ENCODE measurements at regions not wholly inside any gene's neighbourhood (a gene's known extent, or its start where the extent isn't known, plus 50 kb on each side); places are given as distances from the start of the nearest gene placed in this dataset.

- Histone ChIP-seq H3K4me1 (ENCODE audit: control insufficient read depth in 5 of 5, insufficient read depth in 5 of 5, low read length in 5 of 5) (peaks cover 0 to 18% (median 6%) of the 10 kb centered on the region in 5 donors), H3K9me3 (ENCODE audit: control insufficient read depth in 4 of 4, insufficient read depth in 3 of 4, low read length in 3 of 4) (no peaks in the 10 kb centered on the region), H3K36me3 (ENCODE audit: control insufficient read depth in 4 of 4, insufficient read depth in 4 of 4, low read length in 4 of 4) (no peaks in the 10 kb centered on the region), H3K4me3 (no peak overlapping the region), H3K27ac (ENCODE audit: low read depth in 1 of 2, low read length in 1 of 2) (no peak overlapping the region), H3K27me3 (ENCODE audit: control insufficient read depth in 3 of 3, insufficient read depth in 3 of 3, low read length in 2 of 3) (no peaks in the 10 kb centered on the region), H3K9ac (ENCODE audit: insufficient read depth in 1 of 2, low read length in 2 of 2) (no peak overlapping the region)
- TF ChIP-seq, protein P1, sequence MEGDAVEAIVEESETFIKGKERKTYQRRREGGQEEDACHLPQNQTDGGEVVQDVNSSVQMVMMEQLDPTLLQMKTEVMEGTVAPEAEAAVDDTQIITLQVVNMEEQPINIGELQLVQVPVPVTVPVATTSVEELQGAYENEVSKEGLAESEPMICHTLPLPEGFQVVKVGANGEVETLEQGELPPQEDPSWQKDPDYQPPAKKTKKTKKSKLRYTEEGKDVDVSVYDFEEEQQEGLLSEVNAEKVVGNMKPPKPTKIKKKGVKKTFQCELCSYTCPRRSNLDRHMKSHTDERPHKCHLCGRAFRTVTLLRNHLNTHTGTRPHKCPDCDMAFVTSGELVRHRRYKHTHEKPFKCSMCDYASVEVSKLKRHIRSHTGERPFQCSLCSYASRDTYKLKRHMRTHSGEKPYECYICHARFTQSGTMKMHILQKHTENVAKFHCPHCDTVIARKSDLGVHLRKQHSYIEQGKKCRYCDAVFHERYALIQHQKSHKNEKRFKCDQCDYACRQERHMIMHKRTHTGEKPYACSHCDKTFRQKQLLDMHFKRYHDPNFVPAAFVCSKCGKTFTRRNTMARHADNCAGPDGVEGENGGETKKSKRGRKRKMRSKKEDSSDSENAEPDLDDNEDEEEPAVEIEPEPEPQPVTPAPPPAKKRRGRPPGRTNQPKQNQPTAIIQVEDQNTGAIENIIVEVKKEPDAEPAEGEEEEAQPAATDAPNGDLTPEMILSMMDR (IDR thresholded peaks at IDR 0.05; ENCODE audit: control extremely low read depth, extremely low read depth) = no peak
- ATAC-seq (ENCODE audit: insufficient read depth, low FRiP score) (no peak), DNase-seq (no peak)
- WGBS, 2 donors = 68 to 79% methylated on average over 3 of the region's 3 CpGs
Measured at GRCh38 chr10:78254013-78254412, 220.3 kb downstream of the RPS24 start.

DNA sequence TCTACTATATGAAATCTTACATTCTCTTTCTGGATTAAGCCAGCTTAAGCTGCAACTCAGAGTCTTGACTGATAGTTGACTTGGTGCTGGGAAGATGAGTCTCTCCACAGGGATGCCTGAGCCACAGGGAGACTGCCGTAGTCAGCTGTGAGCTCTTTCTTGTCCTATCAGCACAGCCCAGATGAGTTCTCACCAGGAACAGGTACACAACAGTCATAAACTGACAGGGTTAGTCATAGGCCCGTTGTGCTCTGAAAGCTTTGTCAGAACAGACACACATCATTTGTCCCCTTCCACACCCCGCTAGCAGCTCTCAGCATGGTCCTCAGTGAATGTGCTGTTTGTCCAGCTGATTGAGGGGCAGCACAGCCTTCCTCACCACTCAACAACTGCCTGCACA is 221.6 kb downstream of the RPS24 start:
- Histone ChIP-seq H3K36me3 (ENCODE audit: control insufficient read depth in 4 of 4, insufficient read depth in 4 of 4, low read length in 4 of 4) (no peaks in the 10 kb centered on the region), H3K4me3 (no peak overlapping the region), H3K9ac (ENCODE audit: insufficient read depth in 1 of 2, low read length in 2 of 2) (no peak overlapping the region), H3K27me3 (ENCODE audit: control insufficient read depth in 3 of 3, insufficient read depth in 3 of 3, low read length in 2 of 3) (no peaks in the 10 kb centered on the region), H3K4me1 (ENCODE audit: control insufficient read depth in 5 of 5, insufficient read depth in 5 of 5, low read length in 5 of 5) (peaks cover 0 to 18% (median 3%) of the 10 kb centered on the region in 5 donors), H3K9me3 (ENCODE audit: control insufficient read depth in 4 of 4, insufficient read depth in 3 of 4, low read length in 3 of 4) (no peaks in the 10 kb centered on the region), H3K27ac (ENCODE audit: low read depth in 1 of 2, low read length in 1 of 2) (peak overlapping the region in 1 of 2 donors; percentile 80)
- WGBS, 2 donors = 82 to 83% methylated on average over 3 of the region's 3 CpGs
- ATAC-seq (ENCODE audit: insufficient read depth, low FRiP score) (no peak), DNase-seq (no peak)
- TF ChIP-seq, protein P1 (IDR thresholded peaks at IDR 0.05; ENCODE audit: control extremely low read depth, extremely low read depth) = no peak

DNA sequence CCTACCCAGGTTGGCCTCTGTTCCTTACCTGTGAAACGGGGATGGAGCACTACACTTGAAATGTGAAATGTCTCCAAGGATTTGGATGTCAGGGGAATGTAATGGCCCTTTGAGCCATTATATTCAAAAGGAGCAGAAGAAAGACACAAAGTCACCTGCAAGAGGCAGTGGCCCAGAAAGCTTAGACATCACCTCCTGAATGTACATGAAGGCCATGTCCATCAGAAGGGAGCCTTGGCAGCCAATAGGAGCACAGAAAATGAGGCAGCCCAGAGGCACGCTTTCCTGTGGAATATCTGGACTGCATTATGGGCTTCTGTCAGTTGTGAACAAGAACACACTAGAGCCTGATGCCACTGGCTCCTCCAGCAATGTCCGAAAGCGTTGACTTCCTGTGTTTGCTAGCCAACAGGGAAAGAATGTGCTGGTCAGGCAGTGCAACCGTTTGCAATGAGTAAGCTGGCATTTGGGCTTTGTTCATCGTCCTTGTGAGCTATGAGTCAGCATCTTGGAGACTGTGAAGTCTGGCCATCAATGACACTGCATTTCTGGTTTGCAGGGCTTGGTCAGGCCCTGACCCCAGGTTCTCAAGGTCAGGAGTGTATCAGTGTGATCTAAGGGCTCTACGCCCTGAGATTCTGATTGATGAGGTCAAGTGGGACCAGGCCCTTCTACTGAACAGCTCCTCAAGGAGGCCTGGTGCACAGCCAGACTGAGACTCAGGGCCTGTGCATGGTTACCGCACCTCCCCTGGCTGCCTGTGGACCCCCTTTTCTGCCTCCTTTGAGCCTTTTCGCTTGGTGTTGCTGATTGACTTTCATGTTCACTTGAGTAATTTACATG is 222.4 kb downstream of the RPS24 start:
- ATAC-seq (ENCODE audit: insufficient read depth, low FRiP score) (peak; percentile 89), DNase-seq (peak; percentile 40 to 59 (median 58))
- Histone ChIP-seq H3K27ac (ENCODE audit: low read depth in 1 of 2, low read length in 1 of 2) (peak overlapping the region in 1 of 2 donors; percentile 80), H3K27me3 (ENCODE audit: control insufficient read depth in 3 of 3, insufficient read depth in 3 of 3, low read length in 2 of 3) (no peaks in the 10 kb centered on the region), H3K4me3 (no peak overlapping the region), H3K4me1 (ENCODE audit: control insufficient read depth in 5 of 5, insufficient read depth in 5 of 5, low read length in 5 of 5) (peaks cover 0 to 17% (median 7%) of the 10 kb centered on the region in 5 donors), H3K9me3 (ENCODE audit: control insufficient read depth in 4 of 4, insufficient read depth in 3 of 4, low read length in 3 of 4) (no peaks in the 10 kb centered on the region), H3K36me3 (ENCODE audit: control insufficient read depth in 4 of 4, insufficient read depth in 4 of 4, low read length in 4 of 4) (no peaks in the 10 kb centered on the region), H3K9ac (ENCODE audit: insufficient read depth in 1 of 2, low read length in 2 of 2) (no peak overlapping the region)
- TF ChIP-seq, protein P1 (IDR thresholded peaks at IDR 0.05; ENCODE audit: control extremely low read depth, extremely low read depth) = no peak
- 49 to 56% methylated on average over 9 of the region's 9 CpGs for WGBS, 2 donors

Measured in lung (tissue), 11 donors.